ENCODE measurements at regions not wholly inside any gene's neighbourhood (a gene's known extent, or its start where the extent isn't known, plus 50 kb on each side); places are given as distances from the start of the nearest gene placed in this dataset.

- TF ChIP-seq CTCF (IDR thresholded peaks at IDR 0.05 in 2 of 3, conservative IDR thresholded peaks at IDR 0.05 in 1 of 3; ENCODE audit: borderline replicate concordance in 1 of 3, insufficient read depth in 1 of 3, low read depth in 2 of 3, low read length in 2 of 3) (no peak), JUND (IDR thresholded peaks at IDR 0.05) (no peak), CEBPB (IDR thresholded peaks at IDR 0.05; ENCODE audit: low read depth) (no peak), POLR2A (IDR thresholded peaks at IDR 0.05; ENCODE audit: borderline replicate concordance, extremely low read depth, insufficient read depth, insufficient read length) (no peak), EZH2 (IDR thresholded peaks at IDR 0.05) (no peak), POLR2AphosphoS5 (IDR thresholded peaks at IDR 0.05; ENCODE audit: low read depth, low read length) (no peak), SIN3A (IDR thresholded peaks at IDR 0.05; ENCODE audit: low read depth) (no peak), EZH2phosphoT487 (IDR thresholded peaks at IDR 0.05; ENCODE audit: borderline replicate concordance) (no peak), EGR1 (IDR thresholded peaks at IDR 0.05; ENCODE audit: low read depth) (no peak), CBX3 (IDR thresholded peaks at IDR 0.05; ENCODE audit: low read depth) (no peak)
These were observed 285.5 kb upstream of the IGFBP3 start for GRCh38 chr7:46206476-46207060.
